Spinal cord (tissue), 9 donors: ENCODE measurements at regions not wholly inside any gene's neighbourhood (a gene's known extent, or its start where the extent isn't known, plus 50 kb on each side); places are given as distances from the start of the nearest gene placed in this dataset.

ENCODE experiments used
- DNase-seq, 6 donors: peaks; one replicate each; pipeline versions ENCODE4 v3.0.0 to v3.0.0-alpha.2; 2013 to 2015; ENCODE audit warnings: low spot score in 6 of 6, low read depth in 4 of 6
- H3K27ac ChIP-seq: one replicate; pipeline ENCODE4 v1.5.1; 2013; ENCODE audit warnings: low read depth, low read length, control low read depth
- H3K27me3 ChIP-seq: one replicate; pipeline ENCODE4 v1.6.1; 2013; ENCODE audit warnings: low read length; ENCODE audit not compliant: control insufficient read depth, insufficient read depth
- H3K36me3 ChIP-seq: one replicate; pipeline ENCODE4 v1.6.1; 2013; ENCODE audit warnings: low read length; ENCODE audit not compliant: control insufficient read depth, insufficient read depth
- H3K4me1 ChIP-seq: one replicate; pipeline ENCODE4 v1.6.1; 2013; ENCODE audit warnings: low read length; ENCODE audit not compliant: control insufficient read depth, insufficient read depth
- H3K4me3 ChIP-seq: one replicate; pipeline ENCODE4 v1.5.1; 2013; ENCODE audit warnings: low read depth, low read length, control low read depth
- H3K9me3 ChIP-seq: one replicate; pipeline ENCODE4 v1.6.1; 2013; ENCODE audit warnings: low read length; ENCODE audit not compliant: control insufficient read depth, insufficient read depth
- WGBS: methylation state at CpG from one replicate; pipeline ENCODE4 v1.1.5; 2013; ENCODE audit warnings: missing lambda C conversion rate; ENCODE audit not compliant: insufficient coverage; 5-methylcytosine and 5-hydroxymethylcytosine counted together
- donor health status: healthy.

- Histone ChIP-seq H3K4me1 (peaks cover 4% of the 10 kb centered on the region), H3K9me3 (no peaks in the 10 kb centered on the region), H3K27ac (no peak overlapping the region), H3K27me3 (no peaks in the 10 kb centered on the region), H3K36me3 (no peaks in the 10 kb centered on the region), H3K4me3 (no peak overlapping the region)
- WGBS = 50% methylated on average over 3 of the region's 5 CpGs
- no peak for DNase-seq
Observed at GRCh38 chr17:37801171-37801570, 56.3 kb upstream of the HNF1B start.

- no peaks in the 10 kb centered on the region for H3K27me3 ChIP-seq
- H3K36me3 ChIP-seq = no peaks in the 10 kb centered on the region
- H3K27ac ChIP-seq = no peak overlapping the region
- no peaks in the 10 kb centered on the region for H3K9me3 ChIP-seq
- DNase-seq = no peak
- no peaks in the 10 kb centered on the region for H3K4me1 ChIP-seq
- no peak overlapping the region for H3K4me3 ChIP-seq
Observed at GRCh38 chr17:37797206-37797605, 52.3 kb upstream of the HNF1B start.

- H3K4me1 ChIP-seq = no peaks in the 10 kb centered on the region
- no peak for DNase-seq
- H3K36me3 ChIP-seq = no peaks in the 10 kb centered on the region
- WGBS = 62% methylated on average over 7 of the region's 8 CpGs
- no peak overlapping the region for H3K4me3 ChIP-seq
- no peaks in the 10 kb centered on the region for H3K9me3 ChIP-seq
- H3K27me3 ChIP-seq = no peaks in the 10 kb centered on the region
- H3K27ac ChIP-seq = no peak overlapping the region
Observed at GRCh38 chr17:37796076-37796475, 51.2 kb upstream of the HNF1B start.
